ENCODE measurements at regions not wholly inside any gene's neighbourhood (a gene's known extent, or its start where the extent isn't known, plus 50 kb on each side); places are given as distances from the start of the nearest gene placed in this dataset.

GRCh38 chr4:129897111-129897510 lies 801.2 kb downstream of the C4orf33 start:
- Histone ChIP-seq H3K4ac (ENCODE audit: low read depth, low read length) (no peak overlapping the region), H2BK15ac (ENCODE audit: low read depth, low read length) (no peak overlapping the region), H2AK9ac (replicated peaks; ENCODE audit: low read depth, low read length, poor library complexity) (no peak overlapping the region), H3K18ac (ENCODE audit: low read depth, low read length) (no peak overlapping the region), H3K4me3 (ENCODE audit: insufficient read depth, low read depth, low read length) (no peak overlapping the region), H3K27me3 (ENCODE audit: control insufficient read depth, insufficient read depth, low read length) (no peaks in the 10 kb centered on the region), H2AFZ (replicated peaks; ENCODE audit: low read length, poor library complexity) (no peak overlapping the region), H3K9me1 (ENCODE audit: insufficient read depth, low read length) (no peaks in the 10 kb centered on the region), H3K9me3 (ENCODE audit: control insufficient read depth, insufficient read depth, low read length) (peaks cover 18% of the 10 kb centered on the region), H3K14ac (replicated peaks; ENCODE audit: low read depth, low read length) (no peak overlapping the region), H4K8ac (ENCODE audit: low read depth in 2 of 2, low read length in 2 of 2) (no peak overlapping the region), H3K79me1 (ENCODE audit: low read depth in 1 of 2, low read length in 2 of 2) (no peaks in the 10 kb centered on the region), H4K20me1 (ENCODE audit: insufficient read depth, low read length) (no peaks in the 10 kb centered on the region), H3K27ac (ENCODE audit: insufficient read depth, low read length) (no peak overlapping the region), H3K56ac (ENCODE audit: extremely low read depth, insufficient read depth, low read length) (no peak overlapping the region), H3K4me1 (ENCODE audit: control insufficient read depth, insufficient read depth, low read length) (no peaks in the 10 kb centered on the region), H3K4me2 (ENCODE audit: low read depth, low read length) (no peak overlapping the region), H3K9ac (ENCODE audit: low read depth, low read length) (no peak overlapping the region), H2AK5ac (ENCODE audit: low read depth, low read length) (no peak overlapping the region), H4K5ac (ENCODE audit: low read depth, low read length) (no peak overlapping the region), H3K23ac (ENCODE audit: low read depth, low read length) (no peak overlapping the region), H3K36me3 (ENCODE audit: control insufficient read depth, insufficient read depth, low read length) (no peaks in the 10 kb centered on the region), H2BK20ac (ENCODE audit: low read depth, low read length) (no peak overlapping the region), H4K91ac (ENCODE audit: insufficient read depth, low read depth, low read length) (no peak overlapping the region), H2BK5ac (ENCODE audit: low read depth, low read length, poor library complexity, severe bottlenecking) (no peak overlapping the region), H2BK120ac (ENCODE audit: low read depth, low read length) (no peak overlapping the region)
- BruUV-seq (replicated peaks): no TSS peak
- ChIA-PET POLR2A (ENCODE audit: unreplicated experiment) (no interaction called here), CTCF (no interaction called here)
- TF ChIP-seq BHLHE40 (IDR thresholded peaks at IDR 0.05; ENCODE audit: low read depth, low read length) (no peak), CEBPB (IDR thresholded peaks at IDR 0.05; ENCODE audit: low read depth, low read length) (no peak), USF2 (IDR thresholded peaks at IDR 0.05; ENCODE audit: low read depth, low read length) (no peak), NFE2L2 (IDR thresholded peaks at IDR 0.05; ENCODE audit: low read depth, low read length) (no peak), CHD1 (IDR thresholded peaks at IDR 0.05; ENCODE audit: low read depth, low read length) (no peak), POLR2A (IDR thresholded peaks at IDR 0.05; ENCODE audit: low read depth, low read length) (no peak), RCOR1 (IDR thresholded peaks at IDR 0.05; ENCODE audit: insufficient replicate concordance, low read length) (no peak), MAZ (IDR thresholded peaks at IDR 0.05; ENCODE audit: borderline replicate concordance, low read depth, low read length) (no peak), SMC3 (IDR thresholded peaks at IDR 0.05; ENCODE audit: low read depth, low read length) (no peak), RFX5 (IDR thresholded peaks at IDR 0.05; ENCODE audit: low read depth, low read length) (no peak), RAD21 (IDR thresholded peaks at IDR 0.05; ENCODE audit: low read length) (no peak), ELK1 (IDR thresholded peaks at IDR 0.05; ENCODE audit: borderline replicate concordance, low read depth, low read length) (no peak), MXI1 (IDR thresholded peaks at IDR 0.05; ENCODE audit: borderline replicate concordance, low read depth, low read length) (no peak), MAFK (IDR thresholded peaks at IDR 0.05; ENCODE audit: low read depth, low read length) (no peak), FOS (IDR thresholded peaks at IDR 0.05; ENCODE audit: low read depth, low read length) (no peak), CTCF (conservative IDR thresholded peaks at IDR 0.05; ENCODE audit: low read depth, low read length) (no peak)
- no CpG with 5 or more reads among the region's 2 CpGs for WGBS, 2 experiments (ENCODE audit: extremely low coverage in 2 of 2, insufficient read length in 1 of 2)
- ATAC-seq (ENCODE audit: low read depth) (no peak), DNase-seq (no peak)
- intact Hi-C loops (cut with micrococcal nuclease) (no loop called here), in situ Hi-C loops (cut with MboI; ENCODE audit: low sequenced_read_pairs) (no loop called here), dilution Hi-C loops (cut with HindIII; ENCODE audit: low sequenced_read_pairs, unreplicated experiment) (no loop called here)

Data from IMR-90 (cell line).